ENCODE measurements at regions not wholly inside any gene's neighbourhood (a gene's known extent, or its start where the extent isn't known, plus 50 kb on each side); places are given as distances from the start of the nearest gene placed in this dataset.

GRCh38 chr22:48376428-48376827 lies 1451.2 kb downstream of the BRD1 start:
- H3K27me3 ChIP-seq: peaks cover 0 to 48% (median 5%) of the 10 kb centered on the region in 9 donors
- H3K9me3 ChIP-seq: no peaks in the 10 kb centered on the region
- ATAC-seq (no peak), DNase-seq (no peak)
- no peak overlapping the region for H3K27ac ChIP-seq
- intact Hi-C loops (cut with DNase I): no loop called here
- WGBS, 4 donors: 20 to 23% (median 21%) methylated on average over 8 of the region's 8 CpGs
- no peaks in the 10 kb centered on the region for H3K36me3 ChIP-seq
- TF ChIP-seq, protein P1, sequence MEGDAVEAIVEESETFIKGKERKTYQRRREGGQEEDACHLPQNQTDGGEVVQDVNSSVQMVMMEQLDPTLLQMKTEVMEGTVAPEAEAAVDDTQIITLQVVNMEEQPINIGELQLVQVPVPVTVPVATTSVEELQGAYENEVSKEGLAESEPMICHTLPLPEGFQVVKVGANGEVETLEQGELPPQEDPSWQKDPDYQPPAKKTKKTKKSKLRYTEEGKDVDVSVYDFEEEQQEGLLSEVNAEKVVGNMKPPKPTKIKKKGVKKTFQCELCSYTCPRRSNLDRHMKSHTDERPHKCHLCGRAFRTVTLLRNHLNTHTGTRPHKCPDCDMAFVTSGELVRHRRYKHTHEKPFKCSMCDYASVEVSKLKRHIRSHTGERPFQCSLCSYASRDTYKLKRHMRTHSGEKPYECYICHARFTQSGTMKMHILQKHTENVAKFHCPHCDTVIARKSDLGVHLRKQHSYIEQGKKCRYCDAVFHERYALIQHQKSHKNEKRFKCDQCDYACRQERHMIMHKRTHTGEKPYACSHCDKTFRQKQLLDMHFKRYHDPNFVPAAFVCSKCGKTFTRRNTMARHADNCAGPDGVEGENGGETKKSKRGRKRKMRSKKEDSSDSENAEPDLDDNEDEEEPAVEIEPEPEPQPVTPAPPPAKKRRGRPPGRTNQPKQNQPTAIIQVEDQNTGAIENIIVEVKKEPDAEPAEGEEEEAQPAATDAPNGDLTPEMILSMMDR (IDR thresholded peaks at IDR 0.05): no peak
- no peak for TF ChIP-seq POLR2A (IDR thresholded peaks at IDR 0.05)
- H3K4me1 ChIP-seq: no peaks in the 10 kb centered on the region
- H3K4me3 ChIP-seq: no peak overlapping the region

DNA sequence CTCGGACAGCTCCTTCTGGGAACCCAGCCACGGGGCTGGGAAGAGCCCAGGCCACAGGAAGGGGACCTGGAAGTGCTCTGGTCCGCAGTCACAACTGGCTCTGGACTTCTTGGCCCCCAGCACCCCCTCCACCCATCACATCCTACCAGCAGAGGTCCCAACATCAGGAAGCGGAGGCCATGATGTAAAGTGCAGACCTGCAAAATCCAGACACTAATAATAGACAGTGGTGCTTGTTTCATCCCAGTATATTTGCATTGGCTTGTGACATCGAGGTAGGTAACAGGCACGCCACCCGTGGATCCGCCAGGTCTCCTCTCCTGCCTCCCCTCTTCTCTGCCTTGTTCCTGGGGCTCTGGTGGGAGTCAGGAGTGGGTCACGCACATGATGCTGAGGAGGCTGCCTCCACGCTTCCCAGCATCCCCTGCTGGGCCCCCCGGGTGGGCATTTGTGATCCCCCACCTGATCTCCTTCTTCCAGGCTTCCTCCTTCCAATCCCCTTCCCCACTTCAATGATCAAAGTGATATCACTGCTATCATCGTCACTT lies 1454.0 kb downstream of the BRD1 start:
- no peaks in the 10 kb centered on the region for H3K4me1 ChIP-seq
- 70 to 74% (median 71%) methylated on average over 12 of the region's 12 CpGs for whole genome bisulfite sequencing, 4 donors
- intact Hi-C loops (cut with DNase I): no loop called here
- peaks cover 0 to 63% (median 5%) of the 10 kb centered on the region in 9 donors for H3K27me3 ChIP-seq
- no peak for DNase-seq
- ATAC-seq: no peak
- TF ChIP-seq, protein P1 (IDR thresholded peaks at IDR 0.05): no peak
- no peak for TF ChIP-seq POLR2A (IDR thresholded peaks at IDR 0.05)
- H3K36me3 ChIP-seq: no peaks in the 10 kb centered on the region
- H3K9me3 ChIP-seq: no peaks in the 10 kb centered on the region
- H3K4me3 ChIP-seq: no peak overlapping the region
- H3K27ac ChIP-seq: no peak overlapping the region

GRCh38 chr22:48372390-48372789 lies 1455.3 kb downstream of the BRD1 start:
- Histone ChIP-seq H3K27me3 (peaks cover 0 to 52% (median 5%) of the 10 kb centered on the region in 9 donors), H3K27ac (no peak overlapping the region), H3K9me3 (no peaks in the 10 kb centered on the region), H3K36me3 (no peaks in the 10 kb centered on the region), H3K4me3 (no peak overlapping the region), H3K4me1 (no peaks in the 10 kb centered on the region)
- DNase-seq: no peak
- TF ChIP-seq, protein P1 (IDR thresholded peaks at IDR 0.05): no peak
- TF ChIP-seq POLR2A (IDR thresholded peaks at IDR 0.05): no peak
- WGBS, 4 donors: 75 to 79% (median 77%) methylated on average over 6 to 7 of the region's 7 CpGs
- intact Hi-C loops (cut with DNase I): no loop called here
- ATAC-seq: no peak

DNA sequence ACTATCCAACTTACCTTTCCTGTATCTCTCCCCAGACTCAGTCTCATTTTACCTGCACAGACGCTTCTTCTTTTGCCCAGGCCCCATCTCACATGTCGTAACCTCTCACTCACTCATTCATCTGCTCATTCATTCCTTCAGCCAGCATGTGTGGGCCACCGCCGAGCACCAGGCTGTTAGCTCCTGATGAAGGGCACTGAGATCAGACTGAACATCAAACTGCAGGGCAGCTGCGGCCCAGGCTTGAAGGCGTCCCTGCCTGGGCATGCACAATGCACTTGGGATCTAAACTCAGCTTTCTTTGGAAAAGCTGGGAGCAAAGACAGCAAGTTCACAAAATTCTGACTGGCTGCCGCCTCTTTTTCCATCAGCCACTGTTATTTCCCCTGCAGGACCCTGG lies 1456.3 kb downstream of the BRD1 start:
- Histone ChIP-seq H3K36me3 (no peaks in the 10 kb centered on the region), H3K9me3 (no peaks in the 10 kb centered on the region), H3K27me3 (peaks cover 0 to 46% (median 4%) of the 10 kb centered on the region in 9 donors), H3K27ac (no peak overlapping the region), H3K4me3 (no peak overlapping the region), H3K4me1 (no peaks in the 10 kb centered on the region)
- DNase-seq: no peak
- TF ChIP-seq, protein P1 (IDR thresholded peaks at IDR 0.05): no peak
- TF ChIP-seq POLR2A (IDR thresholded peaks at IDR 0.05): no peak
- 72 to 74% (median 74%) methylated on average over 7 of the region's 7 CpGs for whole genome bisulfite sequencing, 4 donors
- intact Hi-C loops (cut with DNase I): no loop called here
- no peak for ATAC-seq

Measured in heart left ventricle (tissue), 16 donors.